Right lobe of liver (tissue), 4 donors: ENCODE measurements at regions not wholly inside any gene's neighbourhood (a gene's known extent, or its start where the extent isn't known, plus 50 kb on each side); places are given as distances from the start of the nearest gene placed in this dataset.

Experiments used
- POLR2A ChIP-seq: fragments of 450-650 bp; IDR thresholded peaks from one replicate; pipeline ENCODE4 v1.6.1; 2017; ENCODE audit warnings: antibody characterized with exemption, mild to moderate bottlenecking
- TF ChIP-seq, protein P1 (sequence below), 4 donors: fragments of 200-600 bp in 3 of 4; fragments of 450-650 bp in 1 of 4; IDR thresholded peaks; one replicate each; pipeline versions ENCODE4 v1.5.1 to v1.8.0; 2016 to 2022; ENCODE audit warnings: antibody characterized with exemption in 4 of 4, mild to moderate bottlenecking in 2 of 4
- donor health status: DM: no; HTN: no; CAD: no.
- donor health status: DM: no; HTN: no; CAD: no.
- donor health status: DM: no; HTN: yes; CAD: no.

- TF ChIP-seq, protein P1, sequence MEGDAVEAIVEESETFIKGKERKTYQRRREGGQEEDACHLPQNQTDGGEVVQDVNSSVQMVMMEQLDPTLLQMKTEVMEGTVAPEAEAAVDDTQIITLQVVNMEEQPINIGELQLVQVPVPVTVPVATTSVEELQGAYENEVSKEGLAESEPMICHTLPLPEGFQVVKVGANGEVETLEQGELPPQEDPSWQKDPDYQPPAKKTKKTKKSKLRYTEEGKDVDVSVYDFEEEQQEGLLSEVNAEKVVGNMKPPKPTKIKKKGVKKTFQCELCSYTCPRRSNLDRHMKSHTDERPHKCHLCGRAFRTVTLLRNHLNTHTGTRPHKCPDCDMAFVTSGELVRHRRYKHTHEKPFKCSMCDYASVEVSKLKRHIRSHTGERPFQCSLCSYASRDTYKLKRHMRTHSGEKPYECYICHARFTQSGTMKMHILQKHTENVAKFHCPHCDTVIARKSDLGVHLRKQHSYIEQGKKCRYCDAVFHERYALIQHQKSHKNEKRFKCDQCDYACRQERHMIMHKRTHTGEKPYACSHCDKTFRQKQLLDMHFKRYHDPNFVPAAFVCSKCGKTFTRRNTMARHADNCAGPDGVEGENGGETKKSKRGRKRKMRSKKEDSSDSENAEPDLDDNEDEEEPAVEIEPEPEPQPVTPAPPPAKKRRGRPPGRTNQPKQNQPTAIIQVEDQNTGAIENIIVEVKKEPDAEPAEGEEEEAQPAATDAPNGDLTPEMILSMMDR (IDR thresholded peaks at IDR 0.05), result no peak
- no peak for TF ChIP-seq POLR2A
These were observed 151.3 kb downstream of the GAS1 start for GRCh38 chr9:86795823-86796553.
